Erythroblast (primary cell): ENCODE measurements at regions not wholly inside any gene's neighbourhood (a gene's known extent, or its start where the extent isn't known, plus 50 kb on each side); places are given as distances from the start of the nearest gene placed in this dataset.
"Not testable (repeated sequence)": the region's sequence is repeated elsewhere in the genome, so short reads cannot be mapped to it uniquely, and the experiment has no call there.

Source experiments
- DNase-seq, 2 experiments: peaks; one replicate each; lab custom pipeline; 2025; lab: John Stamatoyannopoulos, UW
- GATA1 ChIP-seq: IDR thresholded peaks from 2 replicates; pipeline ENCODE4 v1.6.1; 2011; ENCODE audit warnings: low read depth, mild to moderate bottlenecking, control low read depth, low read length, moderate library complexity
- POLR2A ChIP-seq: IDR thresholded peaks from 2 replicates; pipeline ENCODE4 v1.6.1; 2011; ENCODE audit warnings: mild to moderate bottlenecking, low read length

DNA sequence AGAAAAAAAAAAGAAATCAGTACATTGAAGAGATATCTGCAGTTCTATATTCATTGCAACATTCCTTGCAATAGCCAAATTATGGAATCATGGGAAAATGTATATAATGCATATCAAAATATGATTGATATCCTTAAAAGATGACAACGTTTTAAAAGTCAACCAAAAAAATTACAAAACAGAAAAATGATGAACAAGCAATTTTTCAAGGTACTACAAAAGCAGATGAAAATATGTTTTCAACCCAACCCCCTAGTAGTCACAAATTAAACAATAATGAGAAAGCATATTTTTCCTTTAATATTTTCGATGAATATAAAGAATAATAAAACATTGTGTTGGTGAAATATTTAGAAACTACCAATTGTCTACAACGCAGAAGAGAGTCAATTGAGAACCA lies 497.6 kb downstream of the MEI4 start:
- no peak for DNase-seq
- TF ChIP-seq POLR2A: no peak
- TF ChIP-seq GATA1: no peak

DNA sequence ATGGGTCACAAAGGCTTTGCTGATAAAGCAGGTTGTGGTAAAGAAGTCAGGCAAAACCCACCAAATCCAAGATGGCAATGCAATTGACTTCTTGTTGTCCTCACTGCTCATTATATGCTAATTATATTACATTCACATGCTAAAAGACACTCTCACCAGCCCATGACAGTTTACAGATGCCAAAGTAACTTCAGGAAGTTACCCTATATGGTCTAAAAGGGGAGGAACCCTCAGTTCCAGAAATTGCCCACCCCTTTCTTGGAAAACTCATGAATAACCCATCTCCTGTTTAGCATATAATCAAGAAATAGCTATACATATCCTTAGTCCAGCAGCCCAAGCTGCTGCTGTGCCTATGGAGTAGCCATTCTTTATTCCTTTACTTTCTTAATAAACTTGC lies 501.1 kb downstream of the MEI4 start:
- no peak for DNase-seq
- TF ChIP-seq GATA1 (no peak), POLR2A (no peak)

GRCh38 chr6:78157606-78158005 lies 504.8 kb downstream of the MEI4 start:
- DNase-seq: no peak
- no peak for TF ChIP-seq POLR2A
- no peak for TF ChIP-seq GATA1

DNA sequence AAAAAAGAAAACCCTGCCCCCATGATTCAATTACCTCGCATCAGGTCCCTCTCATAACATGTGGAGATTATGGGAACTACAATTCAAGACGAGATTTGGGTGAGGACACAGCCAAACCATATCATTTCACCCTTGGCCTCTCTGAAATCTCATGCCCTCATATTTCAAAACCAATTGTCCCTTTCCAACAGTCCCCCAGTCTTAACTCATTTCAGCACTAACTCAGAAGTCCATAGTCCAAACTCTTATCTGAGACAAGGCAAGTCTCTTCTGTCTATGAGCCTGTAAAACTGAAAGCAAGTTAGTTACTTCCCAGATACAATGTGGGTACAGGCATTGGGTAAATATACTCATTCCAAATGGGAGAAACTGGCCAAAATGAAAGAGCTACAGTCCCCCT lies 536.1 kb downstream of the MEI4 start:
- TF ChIP-seq POLR2A (no peak), GATA1 (no peak)
- DNase-seq: no peak

GRCh38 chr6:78192057-78192456 lies 539.2 kb downstream of the MEI4 start:
- no peak for TF ChIP-seq GATA1
- no peak for DNase-seq

DNA sequence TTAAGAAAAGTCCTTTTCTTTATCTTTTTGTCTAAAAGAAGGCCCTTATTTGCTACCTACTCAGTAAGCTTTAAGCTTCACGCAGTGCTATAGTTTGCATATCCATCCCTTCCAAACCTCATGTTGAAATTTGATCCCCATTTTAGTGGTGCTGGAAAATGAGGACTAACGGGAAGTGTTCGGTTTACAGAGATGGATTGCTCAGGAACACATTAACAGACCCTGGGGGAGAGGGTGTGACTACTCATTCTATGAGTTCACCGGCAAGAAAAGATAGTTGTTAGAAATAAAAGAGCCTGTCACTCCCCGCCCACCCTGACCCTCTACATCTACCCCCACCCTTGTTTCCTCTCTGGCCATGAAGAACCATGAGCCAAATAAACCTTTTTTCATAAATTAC lies 546.2 kb downstream of the MEI4 start:
- no peak for TF ChIP-seq POLR2A
- TF ChIP-seq GATA1: no peak
- DNase-seq: no peak

DNA sequence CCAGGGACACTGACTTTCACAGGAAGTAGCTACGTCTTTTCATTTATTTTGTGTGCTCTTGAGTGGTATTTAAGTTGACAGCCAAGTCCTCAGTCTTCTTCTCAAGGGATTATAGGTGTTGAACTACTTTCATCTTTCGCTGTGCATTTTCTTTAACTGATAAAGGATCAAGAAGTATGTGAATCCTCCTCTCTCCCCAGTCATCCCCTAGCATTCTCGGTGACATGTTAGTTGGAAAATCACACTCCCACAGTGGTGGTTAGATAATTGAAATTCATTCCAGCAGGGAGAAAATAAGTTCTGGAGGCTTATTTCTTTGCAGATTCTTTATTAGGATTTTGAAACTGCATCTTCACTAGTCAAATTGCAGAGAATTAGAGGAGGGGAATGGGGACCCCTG lies 569.4 kb downstream of the MEI4 start:
- DNase-seq: no peak
- no peak for TF ChIP-seq POLR2A
- TF ChIP-seq GATA1: no peak

DNA sequence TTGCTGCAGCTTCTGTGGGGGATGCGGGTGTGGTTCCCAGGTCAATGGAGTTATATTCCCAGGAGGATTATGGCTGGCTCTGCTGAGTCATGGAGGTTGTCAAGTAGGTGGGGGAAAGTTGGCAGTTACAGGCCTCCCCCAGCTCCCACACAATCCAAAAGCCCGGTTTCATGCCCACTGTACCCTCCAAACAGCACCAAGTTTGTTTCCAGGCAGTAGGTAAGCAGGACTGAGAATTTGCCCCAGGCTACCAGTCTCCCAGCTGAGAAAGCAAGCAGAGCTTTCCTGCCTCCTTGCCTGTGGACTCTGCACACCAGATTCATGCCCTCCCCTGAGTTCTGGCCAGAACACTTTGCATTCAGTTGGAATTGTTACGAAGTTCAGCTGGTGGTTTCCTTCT lies 578.2 kb downstream of the MEI4 start:
- TF ChIP-seq POLR2A (no peak), GATA1 (no peak)
- DNase-seq: no peak

DNA sequence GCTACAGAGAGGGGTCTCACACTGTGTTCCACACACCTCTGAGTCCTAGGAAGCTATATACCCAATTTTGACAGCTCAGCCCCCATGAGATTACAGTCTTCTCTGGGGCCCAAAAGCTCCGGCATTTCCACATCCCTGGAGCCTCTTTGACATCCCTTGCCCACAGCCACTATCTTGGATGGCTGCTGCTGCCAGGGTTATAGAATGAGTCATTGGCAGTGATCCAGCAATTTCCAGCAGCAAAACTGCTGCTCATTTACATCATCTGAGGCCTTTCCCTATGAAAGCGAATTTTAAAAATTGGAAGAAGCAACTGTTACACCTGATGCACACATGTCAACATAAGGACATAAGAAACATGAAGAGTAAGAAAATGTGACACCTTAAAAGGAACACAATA lies 590.7 kb downstream of the MEI4 start:
- TF ChIP-seq POLR2A: no peak
- no peak for TF ChIP-seq GATA1
- no peak for DNase-seq

DNA sequence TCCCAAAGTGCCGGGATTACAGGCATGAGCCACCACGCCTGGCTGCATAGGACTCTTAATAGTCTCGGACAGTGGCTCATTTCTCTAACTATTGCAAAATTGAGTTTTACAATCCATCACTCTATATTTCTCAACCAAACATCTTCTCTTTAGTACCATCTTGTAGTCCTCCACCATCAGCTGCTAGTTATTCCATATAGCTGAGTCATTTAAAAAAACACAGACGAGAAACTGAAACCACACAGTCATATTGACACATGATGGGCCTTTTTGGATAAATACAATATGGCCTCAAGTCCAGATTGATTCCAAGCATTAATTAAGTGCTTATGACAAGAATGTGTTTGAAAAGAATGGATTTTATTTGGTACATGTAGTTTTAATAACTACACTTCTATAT lies 599.1 kb downstream of the MEI4 start:
- DNase-seq: no peak

GRCh38 chr6:78253618-78254017 lies 600.8 kb downstream of the MEI4 start:
- TF ChIP-seq GATA1 (no peak), POLR2A (no peak)
- DNase-seq: no peak

More for the DNA sequence above, 599.1 kb downstream of the MEI4 start:
- TF ChIP-seq GATA1 (no peak), POLR2A (no peak)

DNA sequence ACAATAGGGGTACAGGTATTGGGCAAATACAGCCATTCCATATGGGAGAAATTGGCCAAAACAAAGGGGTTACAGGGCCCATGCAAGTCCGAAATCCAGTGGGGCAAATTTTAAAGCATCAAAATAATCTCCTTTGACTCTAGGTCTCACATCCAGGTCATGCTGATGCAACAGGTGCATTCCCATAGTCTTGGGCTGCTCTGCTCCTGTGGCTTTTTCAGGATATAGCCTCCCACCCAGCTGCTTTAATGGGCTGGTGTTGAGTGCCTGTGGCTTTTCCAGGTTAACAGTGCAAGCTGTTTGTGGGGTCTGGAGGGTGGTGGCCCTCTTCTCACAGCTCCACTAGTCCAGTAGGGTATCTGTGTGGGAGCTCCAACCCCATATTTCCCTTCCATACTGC lies 607.1 kb downstream of the MEI4 start:
- no peak for DNase-seq
- TF ChIP-seq POLR2A: no peak
- TF ChIP-seq GATA1: no peak

DNA sequence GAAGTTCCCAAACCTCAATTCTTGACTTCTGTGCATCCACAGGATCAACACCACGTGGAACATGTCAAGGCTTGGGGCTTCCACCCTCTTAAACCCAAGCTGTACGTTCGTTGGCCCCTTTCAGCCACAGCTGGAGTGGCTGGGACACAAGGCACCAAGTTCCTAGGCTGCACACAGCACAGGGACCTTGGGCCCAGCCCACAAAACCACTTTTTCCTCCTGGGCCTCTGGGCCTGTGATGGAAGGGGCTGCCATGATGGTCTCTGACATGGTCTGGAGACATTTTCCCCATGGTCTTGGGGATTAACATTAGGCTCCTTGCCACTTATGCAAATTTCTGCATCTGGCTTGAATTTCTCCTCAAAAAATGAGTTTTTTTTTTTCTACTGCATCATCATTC lies 606.9 kb upstream of the IRAK1BP1 start:
- DNase-seq: not testable (repeated sequence)

DNA sequence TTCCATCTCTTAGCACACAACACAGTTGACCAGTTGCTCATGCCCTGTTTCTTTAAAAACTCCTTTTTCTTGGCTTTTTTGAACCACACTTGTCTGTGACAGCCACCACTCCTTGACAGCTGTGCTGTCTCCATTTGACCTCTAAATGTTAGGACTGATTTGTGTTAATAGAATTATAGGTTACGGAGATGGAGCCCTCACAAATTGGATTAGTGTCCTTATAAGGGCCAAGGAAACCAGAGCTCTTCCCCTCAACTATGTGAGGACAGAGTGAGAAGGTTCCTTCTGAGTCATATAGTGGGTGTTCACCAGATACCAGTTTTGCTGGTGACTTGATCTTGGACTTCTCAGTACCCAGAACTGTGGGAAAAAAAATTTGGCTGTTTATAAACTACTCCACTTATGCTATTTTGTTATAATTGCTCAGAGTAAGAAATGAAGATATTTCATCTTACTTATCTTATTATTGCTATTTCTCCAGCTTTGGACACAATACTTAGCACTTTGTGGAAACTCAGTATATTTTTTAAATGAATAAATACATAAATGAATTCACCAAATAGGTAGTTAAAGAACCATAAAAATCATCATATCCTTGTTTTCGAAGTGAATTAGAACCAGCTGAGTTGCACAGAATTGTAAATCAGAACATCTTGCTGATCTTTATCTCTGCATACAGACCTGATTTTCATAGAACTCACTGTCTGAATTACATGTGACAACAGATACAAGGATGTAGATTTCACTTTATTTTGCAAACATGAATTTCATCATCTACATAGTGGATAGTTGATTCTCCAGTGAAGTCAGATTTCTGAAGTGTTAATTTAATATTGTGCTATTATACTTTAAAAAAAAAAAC lies 598.5 kb upstream of the IRAK1BP1 start:
- TF ChIP-seq GATA1 (no peak), POLR2A (no peak)
- no peak for DNase-seq

DNA sequence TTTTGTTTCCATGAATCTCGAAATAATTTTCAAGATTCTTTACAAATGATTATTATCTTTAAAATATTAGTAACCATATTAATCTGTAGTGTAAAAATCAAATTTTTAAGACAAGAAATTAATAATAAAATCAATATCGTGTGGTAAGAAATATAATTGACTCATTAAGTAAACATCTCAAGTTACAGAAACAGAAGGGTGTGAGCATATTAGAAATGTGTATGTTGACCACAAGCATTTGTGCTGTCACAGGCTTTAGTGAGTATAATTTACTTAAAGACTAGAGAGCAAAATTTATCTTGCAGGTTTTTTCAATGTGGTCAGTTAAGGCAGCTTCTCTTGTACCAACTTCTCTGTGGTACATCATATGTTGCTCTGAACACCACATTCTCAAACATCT lies 566.5 kb upstream of the IRAK1BP1 start:
- no peak for DNase-seq
- TF ChIP-seq POLR2A (no peak), GATA1 (no peak)

- DNase-seq: no peak
- TF ChIP-seq POLR2A (no peak), GATA1 (no peak)
Measured at GRCh38 chr6:78302411-78302810, 564.9 kb upstream of the IRAK1BP1 start.
